ENCODE measurements at regions not wholly inside any gene's neighbourhood (a gene's known extent, or its start where the extent isn't known, plus 50 kb on each side); places are given as distances from the start of the nearest gene placed in this dataset.

GRCh38 chr3:25889525-25889917, 99.6 kb downstream of the OXSM start:
- no peaks in the 10 kb centered on the region for H3K4me1 Mint-ChIP-seq

GRCh38 chr3:25894101-25894500, 104.2 kb downstream of the OXSM start:
- Mint-ChIP-seq H3K4me3 (no peak overlapping the region), H3K27ac (no peak overlapping the region), H3K27me3 (no peaks in the 10 kb centered on the region), H3K4me1 (peaks cover 0 to 2% (median 0%) of the 10 kb centered on the region in 7 donors), H3K9me3 (no peaks in the 10 kb centered on the region), H3K36me3 (no peaks in the 10 kb centered on the region)
- ATAC-seq (no peak), DNase-seq (no peak)
- H3K36me3 ChIP-seq (ENCODE audit: control insufficient read depth in 2 of 3, insufficient read depth in 3 of 3, low read length in 3 of 3) = no peaks in the 10 kb centered on the region
- no peaks in the 10 kb centered on the region for H3K9me3 ChIP-seq (ENCODE audit: control insufficient read depth in 2 of 3, low read length in 3 of 3)
- no peaks in the 10 kb centered on the region for H3K27me3 ChIP-seq (ENCODE audit: control insufficient read depth in 2 of 2, insufficient read depth in 2 of 2, low read length in 2 of 2)
- no peak overlapping the region for H3K27ac ChIP-seq (ENCODE audit: low read depth, low read length)
- intact Hi-C loops (cut with micrococcal nuclease) = no loop called here
- H3K4me1 ChIP-seq (ENCODE audit: control insufficient read depth in 2 of 2, insufficient read depth in 2 of 2, low read length in 2 of 2) = no peaks in the 10 kb centered on the region
- ChIA-PET CTCF (interaction anchor here (0.6 kb wide), 1 partner anchor 360 kb away, joined by 3 read pairs; no protein-coding TSS in a partner anchor), POLR2A (no interaction called here)
- no peak overlapping the region for H3K4me3 ChIP-seq (ENCODE audit: low read length)

More at GRCh38 chr3:25889525-25889917, 99.6 kb downstream of the OXSM start:
- H3K36me3 ChIP-seq (ENCODE audit: control insufficient read depth in 2 of 3, insufficient read depth in 3 of 3, low read length in 3 of 3) = no peaks in the 10 kb centered on the region
- intact Hi-C loops (cut with micrococcal nuclease) = no loop called here
- ChIA-PET POLR2A (no interaction called here), CTCF (interaction anchor here (0.6 kb wide), 1 partner anchor 175 kb away, joined by 3 read pairs; no protein-coding TSS in a partner anchor)
- no peaks in the 10 kb centered on the region for H3K27me3 ChIP-seq (ENCODE audit: control insufficient read depth in 2 of 2, insufficient read depth in 2 of 2, low read length in 2 of 2)
- no peaks in the 10 kb centered on the region for H3K9me3 ChIP-seq (ENCODE audit: control insufficient read depth in 2 of 3, low read length in 3 of 3)
- H3K27me3 Mint-ChIP-seq = peaks cover 0 to 17% (median 0%) of the 10 kb centered on the region in 5 donors
- DNase-seq (no peak), ATAC-seq (no peak)
- H3K4me1 ChIP-seq (ENCODE audit: control insufficient read depth in 2 of 2, insufficient read depth in 2 of 2, low read length in 2 of 2) = no peaks in the 10 kb centered on the region
- H3K9me3 Mint-ChIP-seq = peaks cover 0 to 4% (median 0%) of the 10 kb centered on the region in 11 donors
- no peaks in the 10 kb centered on the region for H3K36me3 Mint-ChIP-seq
- H3K27ac Mint-ChIP-seq = no peak overlapping the region
- no peak overlapping the region for H3K4me3 ChIP-seq (ENCODE audit: low read length)
- no peak overlapping the region for H3K27ac ChIP-seq (ENCODE audit: low read depth, low read length)
- no peak overlapping the region for H3K4me3 Mint-ChIP-seq

GRCh38 chr3:25895031-25895430, 105.1 kb downstream of the OXSM start:
- Histone ChIP-seq H3K4me3 (ENCODE audit: low read length) (no peak overlapping the region), H3K27ac (ENCODE audit: low read depth, low read length) (no peak overlapping the region), H3K27me3 (ENCODE audit: control insufficient read depth in 2 of 2, insufficient read depth in 2 of 2, low read length in 2 of 2) (no peaks in the 10 kb centered on the region), H3K36me3 (ENCODE audit: control insufficient read depth in 2 of 3, insufficient read depth in 3 of 3, low read length in 3 of 3) (no peaks in the 10 kb centered on the region), H3K9me3 (ENCODE audit: control insufficient read depth in 2 of 3, low read length in 3 of 3) (no peaks in the 10 kb centered on the region), H3K4me1 (ENCODE audit: control insufficient read depth in 2 of 2, insufficient read depth in 2 of 2, low read length in 2 of 2) (no peaks in the 10 kb centered on the region)
- intact Hi-C loops (cut with micrococcal nuclease) = no loop called here
- Mint-ChIP-seq H3K9me3 (peaks cover 0 to 4% (median 0%) of the 10 kb centered on the region in 11 donors), H3K27me3 (no peaks in the 10 kb centered on the region), H3K36me3 (no peaks in the 10 kb centered on the region), H3K4me3 (no peak overlapping the region), H3K4me1 (peaks cover 0 to 6% (median under 1%) of the 10 kb centered on the region in 7 donors), H3K27ac (no peak overlapping the region)
- ChIA-PET POLR2A (interaction anchor here (0.6 kb wide), 1 partner anchor 243 kb away, joined by 3 read pairs; no protein-coding TSS in a partner anchor), CTCF (no interaction called here)
- ATAC-seq (no peak), DNase-seq (no peak)

- no peak overlapping the region for H3K4me3 ChIP-seq (ENCODE audit: low read length)
- H3K27ac ChIP-seq (ENCODE audit: low read depth, low read length) = no peak overlapping the region
- H3K9me3 ChIP-seq (ENCODE audit: control insufficient read depth in 2 of 3, low read length in 3 of 3) = no peaks in the 10 kb centered on the region
- Mint-ChIP-seq H3K4me1 (peaks cover 0 to 6% (median 4%) of the 10 kb centered on the region in 7 donors), H3K27ac (no peak overlapping the region), H3K4me3 (no peak overlapping the region), H3K36me3 (no peaks in the 10 kb centered on the region), H3K9me3 (peaks cover 0 to 7% (median 0%) of the 10 kb centered on the region in 11 donors), H3K27me3 (no peaks in the 10 kb centered on the region)
- H3K36me3 ChIP-seq (ENCODE audit: control insufficient read depth in 2 of 3, insufficient read depth in 3 of 3, low read length in 3 of 3) = no peaks in the 10 kb centered on the region
- ATAC-seq (no peak), DNase-seq (no peak)
- CTCF ChIA-PET = interaction anchor here (0.6 kb wide), 1 partner anchor 16 kb away, joined by 3 read pairs; no protein-coding TSS in a partner anchor
- no peaks in the 10 kb centered on the region for H3K27me3 ChIP-seq (ENCODE audit: control insufficient read depth in 2 of 2, insufficient read depth in 2 of 2, low read length in 2 of 2)
- intact Hi-C loops (cut with micrococcal nuclease) = no loop called here
- POLR2A ChIA-PET = interaction anchor here (0.6 kb wide), 1 partner anchor 243 kb away, joined by 3 read pairs; no protein-coding TSS in a partner anchor
- H3K4me1 ChIP-seq (ENCODE audit: control insufficient read depth in 2 of 2, insufficient read depth in 2 of 2, low read length in 2 of 2) = no peaks in the 10 kb centered on the region
These were observed 105.6 kb downstream of the OXSM start for GRCh38 chr3:25895443-25895842.

GRCh38 chr3:25897019-25897418, 107.1 kb downstream of the OXSM start:
- peaks cover 4 to 17% (median 9%) of the 10 kb centered on the region in 7 donors for H3K4me1 Mint-ChIP-seq
- ChIA-PET POLR2A (no interaction called here), CTCF (no interaction called here)
- H3K27ac Mint-ChIP-seq = no peak overlapping the region
- no peak for DNase-seq
- no peak for ATAC-seq
- Histone ChIP-seq H3K27me3 (ENCODE audit: control insufficient read depth in 2 of 2, insufficient read depth in 2 of 2, low read length in 2 of 2) (no peaks in the 10 kb centered on the region), H3K4me1 (ENCODE audit: control insufficient read depth in 2 of 2, insufficient read depth in 2 of 2, low read length in 2 of 2) (peaks cover 0 to 9% of the 10 kb centered on the region in 2 donors), H3K4me3 (ENCODE audit: low read length) (no peak overlapping the region), H3K36me3 (ENCODE audit: control insufficient read depth in 2 of 3, insufficient read depth in 3 of 3, low read length in 3 of 3) (no peaks in the 10 kb centered on the region), H3K9me3 (ENCODE audit: control insufficient read depth in 2 of 3, low read length in 3 of 3) (no peaks in the 10 kb centered on the region), H3K27ac (ENCODE audit: low read depth, low read length) (no peak overlapping the region)
- H3K36me3 Mint-ChIP-seq = no peaks in the 10 kb centered on the region
- no peak overlapping the region for H3K4me3 Mint-ChIP-seq
- H3K27me3 Mint-ChIP-seq = no peaks in the 10 kb centered on the region
- peaks cover 0 to 7% (median 0%) of the 10 kb centered on the region in 11 donors for H3K9me3 Mint-ChIP-seq
- intact Hi-C loops (cut with micrococcal nuclease) = no loop called here

GRCh38 chr3:25899352-25900101, 109.6 kb downstream of the OXSM start:
- peaks cover 0 to 15% of the 10 kb centered on the region in 2 donors for H3K4me1 ChIP-seq (ENCODE audit: control insufficient read depth in 2 of 2, insufficient read depth in 2 of 2, low read length in 2 of 2)
- CTCF ChIA-PET = no interaction called here
- no peak overlapping the region for H3K27ac ChIP-seq (ENCODE audit: low read depth, low read length)
- Mint-ChIP-seq H3K4me3 (no peak overlapping the region), H3K36me3 (no peaks in the 10 kb centered on the region), H3K9me3 (peaks cover 0 to 7% (median 0%) of the 10 kb centered on the region in 11 donors), H3K27ac (no peak overlapping the region), H3K4me1 (peaks cover 6 to 24% (median 17%) of the 10 kb centered on the region in 7 donors), H3K27me3 (peaks cover 0 to 6% (median 0%) of the 10 kb centered on the region in 5 donors)
- H3K4me3 ChIP-seq (ENCODE audit: low read length) = no peak overlapping the region
- H3K9me3 ChIP-seq (ENCODE audit: control insufficient read depth in 2 of 3, low read length in 3 of 3) = no peaks in the 10 kb centered on the region
- no peak for DNase-seq
- intact Hi-C loops (cut with micrococcal nuclease) = no loop called here
- POLR2A ChIA-PET = no interaction called here
- no peaks in the 10 kb centered on the region for H3K36me3 ChIP-seq (ENCODE audit: control insufficient read depth in 2 of 3, insufficient read depth in 3 of 3, low read length in 3 of 3)
- no peaks in the 10 kb centered on the region for H3K27me3 ChIP-seq (ENCODE audit: control insufficient read depth in 2 of 2, insufficient read depth in 2 of 2, low read length in 2 of 2)
- ATAC-seq = no peak

- Histone ChIP-seq H3K27ac (ENCODE audit: low read depth, low read length) (no peak overlapping the region), H3K9me3 (ENCODE audit: control insufficient read depth in 2 of 3, low read length in 3 of 3) (no peaks in the 10 kb centered on the region), H3K4me3 (ENCODE audit: low read length) (no peak overlapping the region), H3K4me1 (ENCODE audit: control insufficient read depth in 2 of 2, insufficient read depth in 2 of 2, low read length in 2 of 2) (peaks cover 0 to 15% of the 10 kb centered on the region in 2 donors), H3K36me3 (ENCODE audit: control insufficient read depth in 2 of 3, insufficient read depth in 3 of 3, low read length in 3 of 3) (no peaks in the 10 kb centered on the region), H3K27me3 (ENCODE audit: control insufficient read depth in 2 of 2, insufficient read depth in 2 of 2, low read length in 2 of 2) (no peaks in the 10 kb centered on the region)
- peaks cover 0 to 7% (median 0%) of the 10 kb centered on the region in 11 donors for H3K9me3 Mint-ChIP-seq
- no peaks in the 10 kb centered on the region for H3K36me3 Mint-ChIP-seq
- no peak for ATAC-seq
- peaks cover 6 to 24% (median 17%) of the 10 kb centered on the region in 7 donors for H3K4me1 Mint-ChIP-seq
- ChIA-PET POLR2A (no interaction called here), CTCF (no interaction called here)
- intact Hi-C loops (cut with micrococcal nuclease) = no loop called here
- no peak for DNase-seq
- H3K4me3 Mint-ChIP-seq = no peak overlapping the region
- peaks cover 0 to 8% (median 0%) of the 10 kb centered on the region in 5 donors for H3K27me3 Mint-ChIP-seq
- H3K27ac Mint-ChIP-seq = no peak overlapping the region
These were observed 110.3 kb downstream of the OXSM start for GRCh38 chr3:25900161-25900560.
